ENCODE measurements at regions not wholly inside any gene's neighbourhood (a gene's known extent, or its start where the extent isn't known, plus 50 kb on each side); places are given as distances from the start of the nearest gene placed in this dataset.
"Not testable (repeated sequence)": the region's sequence is repeated elsewhere in the genome, so short reads cannot be mapped to it uniquely, and the experiment has no call there.

DNA sequence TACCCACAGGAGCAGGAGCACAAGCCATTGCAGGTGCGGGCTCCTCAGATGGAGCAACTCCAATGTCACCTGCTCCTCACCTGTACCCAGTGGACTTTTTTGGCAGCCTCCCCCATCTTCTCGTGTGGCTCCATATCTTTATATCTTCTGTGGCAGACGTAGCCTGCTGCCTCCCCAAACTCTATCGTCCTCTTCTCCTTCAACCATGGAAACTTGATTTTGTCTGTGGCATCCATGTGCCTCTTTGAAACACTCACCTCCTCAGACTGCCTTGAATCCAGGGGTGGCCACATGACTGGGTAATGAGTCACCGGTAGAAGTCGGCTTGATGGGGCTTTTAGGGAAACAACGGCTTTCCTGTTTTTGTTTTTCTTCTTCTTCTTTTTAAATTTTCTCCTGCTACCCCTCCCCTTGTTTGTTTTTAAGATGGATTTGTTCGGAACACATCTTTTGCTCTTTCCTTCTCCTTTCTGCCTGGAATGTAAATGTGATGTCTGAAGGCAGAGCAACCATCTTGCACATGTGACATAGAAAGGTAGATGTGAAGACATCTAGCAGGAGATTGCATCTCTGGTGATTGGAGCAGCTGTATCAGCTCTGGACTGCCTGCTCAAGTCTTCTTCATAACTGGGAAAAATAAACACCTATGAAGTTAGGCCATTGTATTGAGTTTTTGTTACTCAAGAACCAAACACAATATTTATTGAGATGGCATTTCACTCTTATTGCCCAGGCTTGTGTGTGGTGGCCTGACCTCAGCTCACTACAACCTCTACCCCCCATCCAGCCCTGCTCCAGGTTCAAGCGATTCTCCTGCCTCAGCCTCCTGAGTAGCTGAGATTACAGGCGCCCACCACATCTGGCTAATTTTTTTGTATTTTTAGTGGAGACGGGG lies 69.9 kb upstream of the DDR1 start:
- TF ChIP-seq, protein P1, sequence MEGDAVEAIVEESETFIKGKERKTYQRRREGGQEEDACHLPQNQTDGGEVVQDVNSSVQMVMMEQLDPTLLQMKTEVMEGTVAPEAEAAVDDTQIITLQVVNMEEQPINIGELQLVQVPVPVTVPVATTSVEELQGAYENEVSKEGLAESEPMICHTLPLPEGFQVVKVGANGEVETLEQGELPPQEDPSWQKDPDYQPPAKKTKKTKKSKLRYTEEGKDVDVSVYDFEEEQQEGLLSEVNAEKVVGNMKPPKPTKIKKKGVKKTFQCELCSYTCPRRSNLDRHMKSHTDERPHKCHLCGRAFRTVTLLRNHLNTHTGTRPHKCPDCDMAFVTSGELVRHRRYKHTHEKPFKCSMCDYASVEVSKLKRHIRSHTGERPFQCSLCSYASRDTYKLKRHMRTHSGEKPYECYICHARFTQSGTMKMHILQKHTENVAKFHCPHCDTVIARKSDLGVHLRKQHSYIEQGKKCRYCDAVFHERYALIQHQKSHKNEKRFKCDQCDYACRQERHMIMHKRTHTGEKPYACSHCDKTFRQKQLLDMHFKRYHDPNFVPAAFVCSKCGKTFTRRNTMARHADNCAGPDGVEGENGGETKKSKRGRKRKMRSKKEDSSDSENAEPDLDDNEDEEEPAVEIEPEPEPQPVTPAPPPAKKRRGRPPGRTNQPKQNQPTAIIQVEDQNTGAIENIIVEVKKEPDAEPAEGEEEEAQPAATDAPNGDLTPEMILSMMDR (IDR thresholded peaks at IDR 0.05): no peak
- DNase-seq: peak; percentile 73
- Mint-ChIP-seq H3K27ac (peak overlapping the region; percentile 88), H3K4me3 (peak overlapping the region; percentile 36), H3K4me1 (ENCODE audit: low read depth) (peaks cover 48% of the 10 kb centered on the region), H3K9me3 (no peaks in the 10 kb centered on the region), H3K27me3 (ENCODE audit: insufficient read depth) (no peaks in the 10 kb centered on the region), H3K36me3 (ENCODE audit: low read depth) (0 out of 2 replicates have a peak, but pooled peaks cover 5% of the 10 kb centered on the region)

GRCh38 chr6:30813631-30814145 lies 69.3 kb upstream of the IER3 start:
- no peak for DNase-seq
- peaks cover 41% of the 10 kb centered on the region for H3K4me1 Mint-ChIP-seq (ENCODE audit: low read depth)
- no peaks in the 10 kb centered on the region for H3K9me3 Mint-ChIP-seq
- no peaks in the 10 kb centered on the region for H3K27me3 Mint-ChIP-seq (ENCODE audit: insufficient read depth)
- H3K36me3 Mint-ChIP-seq (ENCODE audit: low read depth): 0 out of 2 replicates have a peak, but pooled peaks cover 5% of the 10 kb centered on the region
- H3K27ac Mint-ChIP-seq: peak overlapping the region; percentile 88
- peak overlapping the region; percentile 36 for H3K4me3 Mint-ChIP-seq
- TF ChIP-seq, protein P1 (IDR thresholded peaks at IDR 0.05): no peak

DNA sequence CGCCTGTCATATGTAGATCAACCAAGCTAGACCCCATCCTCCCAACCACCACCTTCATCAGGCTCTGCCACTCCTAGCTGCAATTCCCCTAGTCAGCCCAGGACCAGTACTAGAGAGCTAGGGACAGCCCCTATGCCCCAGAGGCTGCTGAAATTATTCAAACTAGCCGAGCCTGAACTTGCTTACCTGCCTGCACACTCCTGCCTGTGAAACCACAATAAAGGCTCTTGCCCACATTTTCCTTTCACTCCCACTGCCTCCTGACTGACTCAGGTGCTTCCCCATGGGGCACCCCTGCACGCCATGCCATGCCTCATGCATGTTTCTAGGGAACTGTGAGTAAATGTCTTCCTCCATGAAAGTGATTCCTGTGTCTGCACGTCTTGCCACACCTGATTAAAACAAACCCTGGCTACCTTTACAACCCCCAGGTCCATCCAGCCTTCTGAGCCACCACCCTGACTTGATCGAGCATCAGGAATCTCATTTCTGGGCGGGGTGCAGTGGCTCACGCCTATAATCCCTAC lies 66.5 kb upstream of the IER3 start:
- Mint-ChIP-seq H3K4me3 (no peak overlapping the region), H3K9me3 (no peaks in the 10 kb centered on the region), H3K4me1 (ENCODE audit: low read depth) (peaks cover 29% of the 10 kb centered on the region), H3K36me3 (ENCODE audit: low read depth) (no peaks in the 10 kb centered on the region), H3K27ac (no peak overlapping the region), H3K27me3 (ENCODE audit: insufficient read depth) (no peaks in the 10 kb centered on the region)
- TF ChIP-seq, protein P1 (IDR thresholded peaks at IDR 0.05): no peak
- no peak for DNase-seq

DNA sequence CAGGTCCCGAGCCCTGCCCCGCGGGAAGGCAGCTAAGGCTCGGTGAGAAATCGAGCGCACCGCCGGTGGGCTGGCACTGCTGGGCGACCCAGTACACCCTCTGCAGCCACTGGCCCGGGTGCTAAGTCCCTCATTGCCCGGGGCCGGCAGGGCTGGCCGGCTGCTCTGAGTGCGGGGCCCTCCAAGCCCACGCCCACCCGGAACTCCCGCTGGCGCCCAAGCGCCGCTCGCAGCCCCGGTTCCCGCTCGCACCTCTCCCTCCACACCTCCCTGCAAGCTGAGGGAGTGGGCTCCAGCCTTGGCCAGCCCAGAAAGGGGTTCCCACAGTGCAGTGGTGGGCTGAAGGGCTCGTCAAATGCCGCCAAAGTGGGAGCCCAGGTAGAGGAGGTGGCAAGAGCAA lies 63.2 kb upstream of the IER3 start:
- H3K27me3 Mint-ChIP-seq (ENCODE audit: insufficient read depth); H3K36me3 Mint-ChIP-seq (ENCODE audit: low read depth); DNase-seq; H3K4me1 Mint-ChIP-seq (ENCODE audit: low read depth); H3K4me3 Mint-ChIP-seq; H3K27ac Mint-ChIP-seq; H3K9me3 Mint-ChIP-seq: not testable (repeated sequence)

DNA sequence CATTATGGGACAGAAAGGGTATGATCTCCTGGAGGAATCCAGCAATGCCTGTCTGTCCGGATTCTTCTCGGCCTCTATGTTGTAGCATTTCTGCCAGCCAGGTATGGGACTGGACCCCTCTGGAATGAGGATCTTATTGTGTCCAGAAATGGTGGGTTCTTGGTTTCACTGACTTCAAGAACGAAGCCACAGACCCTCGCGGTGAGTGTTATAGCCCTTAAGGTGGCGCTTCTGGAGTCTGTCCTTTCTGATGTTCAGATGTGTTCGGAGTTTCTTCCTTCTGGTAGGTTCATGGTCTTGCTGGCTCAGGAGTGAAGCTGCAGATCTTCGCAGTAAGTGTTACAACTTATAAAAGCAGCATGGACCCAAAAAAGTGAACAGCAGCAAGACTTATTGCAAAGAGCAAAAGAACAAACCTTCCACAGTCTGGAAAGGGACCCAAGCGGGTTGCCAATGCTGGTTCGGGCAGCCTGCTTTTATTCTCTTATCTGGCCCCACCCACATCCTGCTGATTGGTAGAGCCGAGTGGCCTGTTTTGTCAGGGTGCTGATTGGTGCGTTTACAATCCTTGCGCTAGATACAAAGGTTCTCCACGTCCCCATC lies 62.3 kb upstream of the IER3 start:
- no peaks in the 10 kb centered on the region; the same call in 1 of the 2 replicates for H3K27me3 Mint-ChIP-seq (ENCODE audit: insufficient read depth)
- H3K27ac Mint-ChIP-seq: no peak overlapping the region
- no peaks in the 10 kb centered on the region for H3K4me1 Mint-ChIP-seq (ENCODE audit: low read depth)
- H3K36me3 Mint-ChIP-seq (ENCODE audit: low read depth): no peaks in the 10 kb centered on the region
- TF ChIP-seq, protein P1 (IDR thresholded peaks at IDR 0.05): no peak
- no peak overlapping the region for H3K4me3 Mint-ChIP-seq
- no peaks in the 10 kb centered on the region for H3K9me3 Mint-ChIP-seq
- DNase-seq: no peak
